Esophagus muscularis mucosa (tissue), 3 donors: ENCODE measurements at regions not wholly inside any gene's neighbourhood (a gene's known extent, or its start where the extent isn't known, plus 50 kb on each side); places are given as distances from the start of the nearest gene placed in this dataset.

ENCODE experiments used
- POLR2A ChIP-seq: fragments of 450-650 bp; IDR thresholded peaks from one replicate; pipeline ENCODE4 v1.6.1; 2017; ENCODE audit warnings: antibody characterized with exemption, moderate library complexity, mild to moderate bottlenecking, low read depth
- TF ChIP-seq, protein P1 (sequence below), 3 experiments: fragments of 200-600 bp in 2 of 3; fragments of 450-650 bp in 1 of 3; sonication (generic) in 2 of 3; IDR thresholded peaks; one replicate each; pipeline ENCODE4 v1.5.1; 2017 to 2019; ENCODE audit warnings: antibody characterized with exemption in 3 of 3, mild to moderate bottlenecking in 2 of 3, moderate library complexity in 1 of 3

DNA sequence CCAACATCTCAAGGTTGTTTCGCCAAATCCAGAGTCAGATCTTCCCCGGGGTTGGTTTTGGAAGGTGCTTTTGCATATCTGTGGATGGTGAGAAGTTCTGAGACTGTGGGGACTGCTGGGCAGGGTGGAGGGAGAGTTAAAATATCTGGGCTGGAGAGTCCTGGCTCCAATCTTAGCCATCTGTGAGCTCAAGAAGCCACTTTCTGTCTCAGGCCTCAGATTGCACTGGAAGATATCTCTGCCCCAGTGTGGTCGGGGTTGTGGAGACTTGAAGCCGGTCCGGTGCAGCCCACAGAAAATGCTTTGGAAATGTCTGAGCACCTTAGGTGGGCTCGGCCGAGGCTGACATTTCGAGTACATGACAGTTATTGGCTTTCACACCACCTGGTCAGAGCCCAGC lies 72.2 kb upstream of the SFMBT2 start:
- TF ChIP-seq, protein P1, sequence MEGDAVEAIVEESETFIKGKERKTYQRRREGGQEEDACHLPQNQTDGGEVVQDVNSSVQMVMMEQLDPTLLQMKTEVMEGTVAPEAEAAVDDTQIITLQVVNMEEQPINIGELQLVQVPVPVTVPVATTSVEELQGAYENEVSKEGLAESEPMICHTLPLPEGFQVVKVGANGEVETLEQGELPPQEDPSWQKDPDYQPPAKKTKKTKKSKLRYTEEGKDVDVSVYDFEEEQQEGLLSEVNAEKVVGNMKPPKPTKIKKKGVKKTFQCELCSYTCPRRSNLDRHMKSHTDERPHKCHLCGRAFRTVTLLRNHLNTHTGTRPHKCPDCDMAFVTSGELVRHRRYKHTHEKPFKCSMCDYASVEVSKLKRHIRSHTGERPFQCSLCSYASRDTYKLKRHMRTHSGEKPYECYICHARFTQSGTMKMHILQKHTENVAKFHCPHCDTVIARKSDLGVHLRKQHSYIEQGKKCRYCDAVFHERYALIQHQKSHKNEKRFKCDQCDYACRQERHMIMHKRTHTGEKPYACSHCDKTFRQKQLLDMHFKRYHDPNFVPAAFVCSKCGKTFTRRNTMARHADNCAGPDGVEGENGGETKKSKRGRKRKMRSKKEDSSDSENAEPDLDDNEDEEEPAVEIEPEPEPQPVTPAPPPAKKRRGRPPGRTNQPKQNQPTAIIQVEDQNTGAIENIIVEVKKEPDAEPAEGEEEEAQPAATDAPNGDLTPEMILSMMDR (IDR thresholded peaks at IDR 0.05) = no peak
- no peak for TF ChIP-seq POLR2A
